ENCODE measurements at regions not wholly inside any gene's neighbourhood (a gene's known extent, or its start where the extent isn't known, plus 50 kb on each side); places are given as distances from the start of the nearest gene placed in this dataset.

GRCh38 chr9:103483471-103484096, 488.5 kb downstream of the CYLC2 start:
- Histone ChIP-seq H3K4me3 (ENCODE audit: low read length) (no peak overlapping the region), H3K27me3 (ENCODE audit: control insufficient read depth, insufficient read depth, low read length, poor library complexity, severe bottlenecking) (no peaks in the 10 kb centered on the region), H3K27ac (ENCODE audit: low read depth, low read length) (no peak overlapping the region), H3K9ac (ENCODE audit: extremely low read depth, low read length, poor library complexity, severe bottlenecking) (no peak overlapping the region), H3K9me3 (ENCODE audit: control insufficient read depth, low read length) (peaks cover 11% of the 10 kb centered on the region), H3K36me3 (ENCODE audit: control insufficient read depth, insufficient read depth, low read length) (no peaks in the 10 kb centered on the region), H3K4me1 (ENCODE audit: control insufficient read depth, insufficient read depth, low read length) (no peaks in the 10 kb centered on the region)
- no peaks in the 10 kb centered on the region for H3K4me1 Mint-ChIP-seq
- H3K27me3 Mint-ChIP-seq (ENCODE audit: insufficient read depth), result no peaks in the 10 kb centered on the region
- no peak for DNase-seq
- 88% methylated on average over 29 of the region's 29 CpGs; no CpG with 5 or more reads in 1 of the 2 experiments for WGBS, 2 experiments (ENCODE audit: insufficient coverage in 1 of 2, insufficient read length in 1 of 2)
- no peak overlapping the region for H3K27ac Mint-ChIP-seq
- H3K9me3 Mint-ChIP-seq, result peaks cover 15% of the 10 kb centered on the region
- TF ChIP-seq, protein P1, sequence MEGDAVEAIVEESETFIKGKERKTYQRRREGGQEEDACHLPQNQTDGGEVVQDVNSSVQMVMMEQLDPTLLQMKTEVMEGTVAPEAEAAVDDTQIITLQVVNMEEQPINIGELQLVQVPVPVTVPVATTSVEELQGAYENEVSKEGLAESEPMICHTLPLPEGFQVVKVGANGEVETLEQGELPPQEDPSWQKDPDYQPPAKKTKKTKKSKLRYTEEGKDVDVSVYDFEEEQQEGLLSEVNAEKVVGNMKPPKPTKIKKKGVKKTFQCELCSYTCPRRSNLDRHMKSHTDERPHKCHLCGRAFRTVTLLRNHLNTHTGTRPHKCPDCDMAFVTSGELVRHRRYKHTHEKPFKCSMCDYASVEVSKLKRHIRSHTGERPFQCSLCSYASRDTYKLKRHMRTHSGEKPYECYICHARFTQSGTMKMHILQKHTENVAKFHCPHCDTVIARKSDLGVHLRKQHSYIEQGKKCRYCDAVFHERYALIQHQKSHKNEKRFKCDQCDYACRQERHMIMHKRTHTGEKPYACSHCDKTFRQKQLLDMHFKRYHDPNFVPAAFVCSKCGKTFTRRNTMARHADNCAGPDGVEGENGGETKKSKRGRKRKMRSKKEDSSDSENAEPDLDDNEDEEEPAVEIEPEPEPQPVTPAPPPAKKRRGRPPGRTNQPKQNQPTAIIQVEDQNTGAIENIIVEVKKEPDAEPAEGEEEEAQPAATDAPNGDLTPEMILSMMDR (conservative IDR thresholded peaks at IDR 0.05), result no peak
- no peak overlapping the region for H3K4me3 Mint-ChIP-seq
- H3K36me3 Mint-ChIP-seq (ENCODE audit: low read depth), result no peaks in the 10 kb centered on the region

DNA sequence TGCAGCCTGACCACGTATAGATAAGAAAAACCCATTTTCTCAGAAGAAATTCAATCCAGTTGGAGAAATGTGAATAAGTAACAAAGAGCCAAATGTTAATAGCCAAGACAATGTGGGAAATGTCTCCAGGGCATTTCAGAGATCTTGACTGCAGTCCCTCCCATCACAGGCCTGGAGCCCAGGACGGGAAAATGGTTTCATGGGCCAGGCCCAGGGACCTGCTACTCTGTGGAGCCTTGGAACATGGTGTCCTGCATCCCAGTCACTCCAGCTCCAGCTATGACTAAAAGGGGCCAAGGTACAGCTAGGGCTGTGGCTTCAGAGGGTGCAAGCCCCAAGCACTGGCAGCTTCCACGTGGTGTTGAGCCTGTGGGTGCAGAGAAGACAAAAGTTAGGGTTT, 490.0 kb downstream of the CYLC2 start:
- DNase-seq, result no peak
- 40 to 43% methylated on average over 2 to 3 of the region's 3 CpGs for WGBS, 2 experiments (ENCODE audit: insufficient coverage in 1 of 2, insufficient read length in 1 of 2)

GRCh38 chr9:103514767-103515166, 519.6 kb downstream of the CYLC2 start:
- Histone ChIP-seq H3K9me3 (ENCODE audit: control insufficient read depth, low read length) (peaks cover 14% of the 10 kb centered on the region), H3K27me3 (ENCODE audit: control insufficient read depth, insufficient read depth, low read length, poor library complexity, severe bottlenecking) (no peaks in the 10 kb centered on the region), H3K4me1 (ENCODE audit: control insufficient read depth, insufficient read depth, low read length) (no peaks in the 10 kb centered on the region), H3K36me3 (ENCODE audit: control insufficient read depth, insufficient read depth, low read length) (no peaks in the 10 kb centered on the region), H3K9ac (ENCODE audit: extremely low read depth, low read length, poor library complexity, severe bottlenecking) (no peak overlapping the region), H3K27ac (ENCODE audit: low read depth, low read length) (no peak overlapping the region), H3K4me3 (ENCODE audit: low read length) (no peak overlapping the region)
- H3K9me3 Mint-ChIP-seq, result no peaks in the 10 kb centered on the region
- H3K4me1 Mint-ChIP-seq, result no peaks in the 10 kb centered on the region
- WGBS, 2 experiments (ENCODE audit: insufficient coverage in 1 of 2, insufficient read length in 1 of 2), result 80 to 92% methylated on average over 3 to 9 of the region's 9 CpGs
- TF ChIP-seq, protein P1 (conservative IDR thresholded peaks at IDR 0.05), result no peak
- no peak for DNase-seq
- no peak overlapping the region for H3K4me3 Mint-ChIP-seq
- H3K36me3 Mint-ChIP-seq (ENCODE audit: low read depth), result no peaks in the 10 kb centered on the region
- no peaks in the 10 kb centered on the region for H3K27me3 Mint-ChIP-seq (ENCODE audit: insufficient read depth)
- H3K27ac Mint-ChIP-seq, result no peak overlapping the region

More for the DNA sequence above, 490.0 kb downstream of the CYLC2 start:
- H3K27me3 ChIP-seq (ENCODE audit: control insufficient read depth, insufficient read depth, low read length, poor library complexity, severe bottlenecking), result no peaks in the 10 kb centered on the region
- Mint-ChIP-seq H3K4me1 (no peaks in the 10 kb centered on the region), H3K27me3 (ENCODE audit: insufficient read depth) (no peaks in the 10 kb centered on the region), H3K36me3 (ENCODE audit: low read depth) (no peaks in the 10 kb centered on the region), H3K9me3 (peaks cover 15% of the 10 kb centered on the region), H3K27ac (no peak overlapping the region), H3K4me3 (no peak overlapping the region)
- H3K36me3 ChIP-seq (ENCODE audit: control insufficient read depth, insufficient read depth, low read length), result no peaks in the 10 kb centered on the region
- no peaks in the 10 kb centered on the region for H3K4me1 ChIP-seq (ENCODE audit: control insufficient read depth, insufficient read depth, low read length)
- no peak overlapping the region for H3K4me3 ChIP-seq (ENCODE audit: low read length)
- peaks cover 11% of the 10 kb centered on the region for H3K9me3 ChIP-seq (ENCODE audit: control insufficient read depth, low read length)
- no peak overlapping the region for H3K9ac ChIP-seq (ENCODE audit: extremely low read depth, low read length, poor library complexity, severe bottlenecking)
- H3K27ac ChIP-seq (ENCODE audit: low read depth, low read length), result no peak overlapping the region
- TF ChIP-seq, protein P1 (conservative IDR thresholded peaks at IDR 0.05), result no peak

Data from endodermal cell (in vitro differentiated cells).